HL-60 (cell line): ENCODE measurements at regions not wholly inside any gene's neighbourhood (a gene's known extent, or its start where the extent isn't known, plus 50 kb on each side); places are given as distances from the start of the nearest gene placed in this dataset.

Experiments
- GABPA ChIP-seq: IDR thresholded peaks from 2 replicates; pipeline ENCODE4 v1.6.1; 2012; ENCODE audit warnings: low read depth
- TF ChIP-seq, protein P1 (sequence below): IDR thresholded peaks from one replicate; pipeline ENCODE4 v1.5.1; 2011; ENCODE audit warnings: low read length, control low read depth, inconsistent platforms; ENCODE audit not compliant: insufficient read depth

DNA sequence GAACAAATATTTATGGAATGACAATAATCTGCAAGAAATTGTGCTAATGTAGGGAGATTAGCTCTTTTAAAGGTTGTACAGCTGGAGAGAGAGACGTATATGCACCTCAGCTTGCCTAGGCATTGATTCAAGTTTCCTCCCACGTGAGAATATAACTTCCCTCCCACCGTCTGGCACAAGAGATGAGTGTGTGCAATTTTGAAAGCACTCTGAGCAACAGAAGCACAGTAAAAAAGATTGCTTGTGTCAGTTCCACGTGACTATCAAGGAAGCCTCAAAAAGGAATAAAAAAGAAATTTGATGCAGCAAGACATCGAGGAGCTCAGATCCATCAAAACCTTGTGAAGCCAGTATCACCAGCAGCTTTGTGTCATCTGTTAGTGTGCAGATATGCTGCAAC, 435.3 kb downstream of the TUSC7 start:
- TF ChIP-seq, protein P1, sequence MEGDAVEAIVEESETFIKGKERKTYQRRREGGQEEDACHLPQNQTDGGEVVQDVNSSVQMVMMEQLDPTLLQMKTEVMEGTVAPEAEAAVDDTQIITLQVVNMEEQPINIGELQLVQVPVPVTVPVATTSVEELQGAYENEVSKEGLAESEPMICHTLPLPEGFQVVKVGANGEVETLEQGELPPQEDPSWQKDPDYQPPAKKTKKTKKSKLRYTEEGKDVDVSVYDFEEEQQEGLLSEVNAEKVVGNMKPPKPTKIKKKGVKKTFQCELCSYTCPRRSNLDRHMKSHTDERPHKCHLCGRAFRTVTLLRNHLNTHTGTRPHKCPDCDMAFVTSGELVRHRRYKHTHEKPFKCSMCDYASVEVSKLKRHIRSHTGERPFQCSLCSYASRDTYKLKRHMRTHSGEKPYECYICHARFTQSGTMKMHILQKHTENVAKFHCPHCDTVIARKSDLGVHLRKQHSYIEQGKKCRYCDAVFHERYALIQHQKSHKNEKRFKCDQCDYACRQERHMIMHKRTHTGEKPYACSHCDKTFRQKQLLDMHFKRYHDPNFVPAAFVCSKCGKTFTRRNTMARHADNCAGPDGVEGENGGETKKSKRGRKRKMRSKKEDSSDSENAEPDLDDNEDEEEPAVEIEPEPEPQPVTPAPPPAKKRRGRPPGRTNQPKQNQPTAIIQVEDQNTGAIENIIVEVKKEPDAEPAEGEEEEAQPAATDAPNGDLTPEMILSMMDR, result no peak
- TF ChIP-seq GABPA, result no peak
